Sigmoid colon (tissue), 4 donors: ENCODE measurements at regions not wholly inside any gene's neighbourhood (a gene's known extent, or its start where the extent isn't known, plus 50 kb on each side); places are given as distances from the start of the nearest gene placed in this dataset.

Experiments used
- EP300 ChIP-seq, 4 donors: sonication (generic); formaldehyde crosslinking; IDR thresholded peaks; one replicate each; pipeline ENCODE4 v1.6.1; 2017; ENCODE audit warnings: antibody characterized with exemption in 4 of 4
- POLR2A ChIP-seq, 2 donors: fragments of 450-650 bp; IDR thresholded peaks; one replicate each; pipeline ENCODE4 v1.6.1; 2016; ENCODE audit warnings: antibody characterized with exemption in 2 of 2, mild to moderate bottlenecking in 2 of 2, moderate library complexity in 2 of 2
- POLR2AphosphoS5 ChIP-seq, 4 donors: sonication (generic); formaldehyde crosslinking; IDR thresholded peaks; one replicate each; pipeline ENCODE4 v1.6.1; 2017; ENCODE audit warnings: antibody characterized with exemption in 4 of 4
- TF ChIP-seq, protein P1 (sequence below), 4 experiments: fragments of 450-650 bp in 3 of 4; fragments of 200-600 bp in 1 of 4; IDR thresholded peaks; one replicate each; pipeline ENCODE4 v1.5.1; 2016 to 2019; ENCODE audit warnings: antibody characterized with exemption in 4 of 4, mild to moderate bottlenecking in 3 of 4, moderate library complexity in 2 of 4

DNA sequence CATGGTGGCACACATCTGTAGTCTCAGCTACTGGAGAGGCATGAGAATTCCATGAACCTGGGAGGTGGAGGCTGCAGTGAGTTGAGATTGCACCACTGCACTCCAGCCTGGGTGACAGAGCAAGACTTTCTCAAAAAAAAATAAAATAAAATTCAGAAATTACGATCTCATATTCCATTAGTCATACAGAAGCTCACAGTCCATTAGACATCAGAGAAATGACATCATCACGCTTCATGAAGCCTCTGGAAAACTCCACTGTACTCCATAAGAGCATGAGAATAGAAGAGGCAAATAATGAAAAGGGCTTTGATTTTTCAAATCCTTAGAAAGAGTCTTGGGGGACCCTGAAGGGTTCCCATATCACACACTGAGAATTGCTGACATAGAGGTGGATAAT, 145.0 kb upstream of the MITF start:
- no peak for TF ChIP-seq EP300 (IDR thresholded peaks at IDR 0.05)
- no peak for TF ChIP-seq POLR2A (IDR thresholded peaks at IDR 0.05)
- TF ChIP-seq, protein P1, sequence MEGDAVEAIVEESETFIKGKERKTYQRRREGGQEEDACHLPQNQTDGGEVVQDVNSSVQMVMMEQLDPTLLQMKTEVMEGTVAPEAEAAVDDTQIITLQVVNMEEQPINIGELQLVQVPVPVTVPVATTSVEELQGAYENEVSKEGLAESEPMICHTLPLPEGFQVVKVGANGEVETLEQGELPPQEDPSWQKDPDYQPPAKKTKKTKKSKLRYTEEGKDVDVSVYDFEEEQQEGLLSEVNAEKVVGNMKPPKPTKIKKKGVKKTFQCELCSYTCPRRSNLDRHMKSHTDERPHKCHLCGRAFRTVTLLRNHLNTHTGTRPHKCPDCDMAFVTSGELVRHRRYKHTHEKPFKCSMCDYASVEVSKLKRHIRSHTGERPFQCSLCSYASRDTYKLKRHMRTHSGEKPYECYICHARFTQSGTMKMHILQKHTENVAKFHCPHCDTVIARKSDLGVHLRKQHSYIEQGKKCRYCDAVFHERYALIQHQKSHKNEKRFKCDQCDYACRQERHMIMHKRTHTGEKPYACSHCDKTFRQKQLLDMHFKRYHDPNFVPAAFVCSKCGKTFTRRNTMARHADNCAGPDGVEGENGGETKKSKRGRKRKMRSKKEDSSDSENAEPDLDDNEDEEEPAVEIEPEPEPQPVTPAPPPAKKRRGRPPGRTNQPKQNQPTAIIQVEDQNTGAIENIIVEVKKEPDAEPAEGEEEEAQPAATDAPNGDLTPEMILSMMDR (IDR thresholded peaks at IDR 0.05) = no peak
- no peak for TF ChIP-seq POLR2AphosphoS5 (IDR thresholded peaks at IDR 0.05)
